Astrocyte (in vitro differentiated cells and primary cell): ENCODE measurements at regions not wholly inside any gene's neighbourhood (a gene's known extent, or its start where the extent isn't known, plus 50 kb on each side); places are given as distances from the start of the nearest gene placed in this dataset.

Experiments used
- DNase-seq: peaks from one replicate; pipeline ENCODE4 v3.0.0-alpha.2; 2010; ENCODE audit warnings: low read depth
- FAIRE-seq: peaks from 2 replicates; lab custom pipeline; 2011; peaks lifted over from hg19 to GRCh38; lab: Jason Lieb, UNC
- H2AFZ ChIP-seq: 2 replicates; pipeline ENCODE4 v1.6.0; 2012; ENCODE audit warnings: low read depth, low read length, inconsistent platforms
- H3K27ac ChIP-seq: 2 replicates; pipeline ENCODE4 v1.5.1; 2011; ENCODE audit warnings: low read depth, low read length, inconsistent platforms
- H3K27me3 ChIP-seq: 2 replicates; pipeline ENCODE4 v1.6.0; 2011; ENCODE audit warnings: low read length, inconsistent platforms; ENCODE audit not compliant: insufficient read depth
- H3K36me3 ChIP-seq: 2 replicates; pipeline ENCODE4 v1.5.1; 2011; ENCODE audit warnings: low read length, inconsistent platforms; ENCODE audit not compliant: insufficient read depth
- H3K4me1 ChIP-seq: 2 replicates; pipeline ENCODE4 v1.5.1; 2011; ENCODE audit warnings: low read length, inconsistent platforms; ENCODE audit not compliant: insufficient read depth
- H3K4me2 ChIP-seq: 2 replicates; pipeline ENCODE4 v1.6.0; 2012; ENCODE audit warnings: low read length, inconsistent platforms
- H3K4me3 ChIP-seq: 2 replicates; pipeline ENCODE4 v1.5.1; 2011; ENCODE audit warnings: low read depth, mild to moderate bottlenecking, low read length, inconsistent platforms; ENCODE audit not compliant: insufficient read depth
- H3K79me2 ChIP-seq: 2 replicates; pipeline ENCODE4 v1.6.0; 2012; ENCODE audit warnings: mild to moderate bottlenecking, low read length, inconsistent platforms; ENCODE audit not compliant: insufficient read depth
- H3K9ac ChIP-seq: 2 replicates; pipeline ENCODE4 v1.6.0; 2012; ENCODE audit warnings: mild to moderate bottlenecking, low read length, inconsistent platforms
- H3K9me3 ChIP-seq: 2 replicates; pipeline ENCODE4 v1.5.1; 2012; ENCODE audit warnings: low read depth, mild to moderate bottlenecking, low read length, inconsistent platforms; ENCODE audit not compliant: insufficient read depth
- H4K20me1 ChIP-seq: 2 replicates; pipeline ENCODE4 v1.6.0; 2012; ENCODE audit warnings: low read length, inconsistent platforms; ENCODE audit not compliant: insufficient read depth
- H3K27ac Mint-ChIP-seq: one replicate; pipeline ENCODE4 v1.8.0; 2021; ENCODE audit warnings: mild to moderate bottlenecking, mixed read lengths; ENCODE audit not compliant: unreplicated experiment
- H3K27me3 Mint-ChIP-seq: one replicate; pipeline ENCODE4 v1.8.0; 2021; ENCODE audit warnings: low read depth, mixed read lengths; ENCODE audit not compliant: unreplicated experiment
- H3K36me3 Mint-ChIP-seq: one replicate; pipeline ENCODE4 v1.8.0; 2021; ENCODE audit warnings: low read depth, mixed read lengths; ENCODE audit not compliant: unreplicated experiment
- H3K4me1 Mint-ChIP-seq: one replicate; pipeline ENCODE4 v1.8.0; 2021; ENCODE audit warnings: low read depth, mixed read lengths; ENCODE audit not compliant: unreplicated experiment
- H3K4me3 Mint-ChIP-seq: one replicate; pipeline ENCODE4 v1.8.0; 2021; ENCODE audit warnings: mild to moderate bottlenecking, moderate library complexity, mixed read lengths; ENCODE audit not compliant: unreplicated experiment
- H3K9me3 Mint-ChIP-seq: one replicate; pipeline ENCODE4 v1.8.0; 2021; ENCODE audit warnings: mild to moderate bottlenecking, mixed read lengths; ENCODE audit not compliant: unreplicated experiment
- CTCF ChIP-seq: IDR thresholded peaks from 2 replicates; pipeline ENCODE4 v1.5.1; 2011; ENCODE audit warnings: low read depth, mild to moderate bottlenecking, inconsistent platforms, low read length, moderate library complexity; ENCODE audit not compliant: insufficient read depth
- EZH2 ChIP-seq: IDR thresholded peaks from 2 replicates; pipeline ENCODE4 v1.6.1; 2012; ENCODE audit warnings: mild to moderate bottlenecking, low read length, inconsistent platforms; ENCODE audit not compliant: insufficient read depth

- Histone ChIP-seq H4K20me1 (no peaks in the 10 kb centered on the region), H3K27ac (peak overlapping the region; percentile 51), H3K4me1 (peaks cover 26% of the 10 kb centered on the region), H2AFZ (no peak overlapping the region), H3K9me3 (no peaks in the 10 kb centered on the region), H3K36me3 (no peaks in the 10 kb centered on the region), H3K4me2 (no peak overlapping the region), H3K9ac (no peak overlapping the region), H3K79me2 (no peaks in the 10 kb centered on the region), H3K27me3 (no peaks in the 10 kb centered on the region), H3K4me3 (no peak overlapping the region)
- TF ChIP-seq CTCF (no peak), EZH2 (no peak)
- Mint-ChIP-seq H3K27me3 (no peaks in the 10 kb centered on the region), H3K27ac (peak overlapping the region; percentile 28), H3K36me3 (no peaks in the 10 kb centered on the region), H3K9me3 (peaks cover 4% of the 10 kb centered on the region), H3K4me3 (no peak overlapping the region), H3K4me1 (peaks cover 43% of the 10 kb centered on the region)
- no peak for DNase-seq
- no peak for FAIRE-seq
Observed at GRCh38 chr2:226584518-226585055, 215.0 kb downstream of the IRS1 start.

- Histone ChIP-seq H3K27me3 (no peaks in the 10 kb centered on the region), H4K20me1 (no peaks in the 10 kb centered on the region), H3K9ac (no peak overlapping the region), H3K27ac (peak overlapping the region; percentile 51), H3K36me3 (no peaks in the 10 kb centered on the region), H3K9me3 (no peaks in the 10 kb centered on the region), H3K4me2 (peak overlapping the region; percentile 47), H2AFZ (no peak overlapping the region), H3K4me1 (peaks cover 26% of the 10 kb centered on the region), H3K4me3 (no peak overlapping the region), H3K79me2 (no peaks in the 10 kb centered on the region)
- no peak overlapping the region for H3K4me3 Mint-ChIP-seq
- no peaks in the 10 kb centered on the region for H3K27me3 Mint-ChIP-seq
- DNase-seq (peak; percentile 90), FAIRE-seq (peak; percentile 99)
- no peaks in the 10 kb centered on the region for H3K36me3 Mint-ChIP-seq
- H3K27ac Mint-ChIP-seq, result peak overlapping the region; percentile 58
- peaks cover 43% of the 10 kb centered on the region for H3K4me1 Mint-ChIP-seq
- peaks cover 4% of the 10 kb centered on the region for H3K9me3 Mint-ChIP-seq
- TF ChIP-seq EZH2, result no peak
- no peak for TF ChIP-seq CTCF
Observed at GRCh38 chr2:226583715-226584114, 215.9 kb downstream of the IRS1 start.

- H3K27ac Mint-ChIP-seq, result no peak overlapping the region
- TF ChIP-seq CTCF (no peak), EZH2 (no peak)
- Histone ChIP-seq H3K27ac (no peak overlapping the region), H3K9ac (no peak overlapping the region), H4K20me1 (no peaks in the 10 kb centered on the region), H3K4me1 (peaks cover 26% of the 10 kb centered on the region), H3K36me3 (no peaks in the 10 kb centered on the region), H3K27me3 (no peaks in the 10 kb centered on the region), H3K4me2 (peak overlapping the region; percentile 29), H3K4me3 (no peak overlapping the region), H2AFZ (no peak overlapping the region), H3K9me3 (no peaks in the 10 kb centered on the region), H3K79me2 (no peaks in the 10 kb centered on the region)
- no peaks in the 10 kb centered on the region for H3K9me3 Mint-ChIP-seq
- peaks cover 43% of the 10 kb centered on the region for H3K4me1 Mint-ChIP-seq
- peak; percentile 32 for FAIRE-seq
- H3K36me3 Mint-ChIP-seq, result no peaks in the 10 kb centered on the region
- DNase-seq, result peak; percentile 64
- no peaks in the 10 kb centered on the region for H3K27me3 Mint-ChIP-seq
- H3K4me3 Mint-ChIP-seq, result no peak overlapping the region
Observed at GRCh38 chr2:226581661-226582060, 218.0 kb downstream of the IRS1 start.
